IgD-negative memory B cell (primary cell): ENCODE measurements at regions not wholly inside any gene's neighbourhood (a gene's known extent, or its start where the extent isn't known, plus 50 kb on each side); places are given as distances from the start of the nearest gene placed in this dataset.

Experiments used
- H3K27ac Mint-ChIP-seq, 3 donors: one replicate each; pipeline ENCODE4 v1.8.0; 2020 to 2022; ENCODE audit warnings: mild to moderate bottlenecking in 3 of 3, mixed read lengths in 3 of 3, moderate library complexity in 1 of 3
- H3K27me3 Mint-ChIP-seq: one replicate; pipeline ENCODE4 v1.8.0; 2021; ENCODE audit warnings: mixed read lengths
- H3K36me3 Mint-ChIP-seq: one replicate; pipeline ENCODE4 v1.8.0; 2020; ENCODE audit warnings: mild to moderate bottlenecking, mixed read lengths
- H3K4me1 Mint-ChIP-seq, 3 donors: one replicate each; pipeline ENCODE4 v1.8.0; 2020 to 2022; ENCODE audit warnings: mixed read lengths in 3 of 3, mild to moderate bottlenecking in 1 of 3
- H3K4me3 Mint-ChIP-seq, 4 donors: one replicate each; pipeline ENCODE4 v1.8.0; 2020 to 2022; ENCODE audit warnings: mild to moderate bottlenecking in 4 of 4, mixed read lengths in 4 of 4, moderate library complexity in 3 of 4
- H3K9me3 Mint-ChIP-seq, 3 donors: one replicate each; pipeline ENCODE4 v1.8.0; 2020 to 2021; ENCODE audit warnings: mixed read lengths in 3 of 3, mild to moderate bottlenecking in 1 of 3

DNA sequence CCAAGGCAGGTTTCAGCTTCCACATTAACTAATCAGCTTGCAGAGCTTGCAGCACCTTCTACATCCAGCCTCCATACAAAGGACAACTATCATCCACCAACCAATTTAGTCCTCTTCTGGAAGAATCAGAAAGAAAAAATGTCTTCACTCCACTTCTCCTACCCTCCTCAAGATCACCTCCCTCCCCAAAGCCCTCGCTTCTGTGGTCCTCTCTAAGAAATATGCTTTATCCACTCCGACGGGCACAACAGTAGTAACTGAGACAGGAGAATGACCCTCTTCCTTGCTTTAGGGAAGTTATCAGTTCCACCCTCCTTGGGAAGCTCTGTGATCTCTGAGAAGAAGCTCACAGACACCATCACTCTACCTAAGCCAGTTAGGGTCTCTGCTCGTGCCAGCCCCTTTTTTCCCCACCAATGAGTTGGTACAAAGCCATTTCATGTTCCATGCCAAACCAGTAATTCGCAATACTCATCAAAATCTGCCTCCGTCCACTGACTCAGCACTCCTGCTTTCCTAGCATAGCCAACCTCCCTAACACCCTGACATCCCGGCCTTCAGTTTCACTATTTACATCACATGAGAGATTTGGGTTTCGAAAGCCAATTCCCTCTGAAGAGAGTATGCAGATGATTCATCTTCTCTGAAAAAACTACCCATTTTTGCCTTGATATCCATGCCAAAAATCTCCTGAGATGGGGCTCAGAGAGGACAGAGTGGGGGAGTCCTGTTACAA lies 114.1 kb upstream of the PKDCC start:
- no peak overlapping the region for H3K27ac Mint-ChIP-seq

DNA sequence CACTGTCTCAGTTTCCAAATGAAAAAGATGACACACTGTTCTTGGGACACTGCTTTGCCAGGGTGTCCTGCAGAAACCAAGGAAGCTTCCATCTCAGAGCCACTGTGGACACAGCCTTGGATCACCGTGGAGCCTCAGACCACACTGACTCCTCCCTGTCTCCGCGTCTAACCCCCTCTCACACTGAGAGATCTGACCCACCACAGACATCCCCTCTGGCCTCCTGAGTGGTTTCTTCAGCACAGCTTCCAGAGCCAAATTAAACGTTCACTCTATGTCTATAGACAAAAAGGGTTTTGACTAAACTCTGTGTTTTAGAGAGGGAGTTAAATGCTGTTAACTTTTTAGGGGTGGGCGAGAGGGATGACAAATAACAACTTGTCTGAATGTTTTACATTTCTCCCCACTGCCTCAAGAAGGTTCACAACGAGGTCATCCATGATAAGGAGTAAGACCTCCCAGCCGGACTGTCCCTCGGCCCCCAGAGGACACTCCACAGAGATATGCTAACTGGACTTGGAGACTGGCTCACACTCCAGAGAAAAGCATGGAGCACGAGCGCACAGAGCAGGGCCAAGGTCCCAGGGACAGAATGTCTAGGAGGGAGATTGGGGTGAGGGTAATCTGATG lies 113.4 kb upstream of the PKDCC start:
- Mint-ChIP-seq H3K27me3 (peaks cover 2% of the 10 kb centered on the region), H3K9me3 (no peaks in the 10 kb centered on the region), H3K27ac (no peak overlapping the region), H3K4me1 (no peaks in the 10 kb centered on the region), H3K36me3 (no peaks in the 10 kb centered on the region), H3K4me3 (no peak overlapping the region)

More for the DNA sequence above, 114.1 kb upstream of the PKDCC start:
- Mint-ChIP-seq H3K4me1 (no peaks in the 10 kb centered on the region), H3K27me3 (peaks cover 2% of the 10 kb centered on the region), H3K9me3 (no peaks in the 10 kb centered on the region), H3K36me3 (no peaks in the 10 kb centered on the region), H3K4me3 (no peak overlapping the region)

DNA sequence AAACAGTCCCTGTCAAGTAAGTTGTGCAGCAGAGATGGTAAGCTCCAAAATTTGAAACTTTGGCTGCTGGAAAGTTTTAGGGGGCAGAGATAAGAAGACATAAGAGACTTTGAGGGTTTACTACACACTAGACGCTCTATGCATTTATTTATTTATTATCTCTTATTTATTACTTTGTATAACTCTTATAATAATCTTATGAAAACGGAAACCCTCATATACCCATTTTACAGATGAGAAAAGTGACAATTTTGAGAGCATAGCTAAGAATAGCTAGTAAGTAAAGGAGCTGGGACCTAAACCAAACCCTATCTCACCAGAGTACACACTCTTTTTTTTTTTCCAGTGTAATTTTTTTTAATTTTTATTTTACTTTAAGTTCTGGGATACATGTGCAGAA lies 112.8 kb upstream of the PKDCC start:
- Mint-ChIP-seq H3K9me3 (no peaks in the 10 kb centered on the region), H3K27ac (no peak overlapping the region), H3K4me3 (no peak overlapping the region), H3K27me3 (peaks cover 3% of the 10 kb centered on the region), H3K36me3 (no peaks in the 10 kb centered on the region), H3K4me1 (no peaks in the 10 kb centered on the region)

DNA sequence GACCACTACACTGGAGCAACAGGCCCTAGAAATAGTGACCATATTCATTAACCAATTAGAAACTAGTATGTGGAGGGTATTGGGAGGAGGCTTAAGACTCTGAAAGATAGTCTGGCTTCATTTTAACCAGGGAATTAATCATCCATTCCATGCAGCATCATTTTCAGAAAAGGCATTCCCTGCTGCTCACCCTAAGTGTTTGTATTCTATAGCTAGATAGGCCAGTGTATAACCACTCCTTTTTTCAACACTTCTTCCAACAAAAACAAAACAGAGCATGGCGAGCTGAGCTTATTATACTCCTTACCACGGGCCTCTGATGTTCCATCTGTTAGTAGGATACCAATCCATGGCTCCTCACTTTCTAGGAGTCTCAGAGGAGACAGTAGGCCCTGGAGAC lies 112.0 kb upstream of the PKDCC start:
- Mint-ChIP-seq H3K27ac (no peak overlapping the region), H3K9me3 (no peaks in the 10 kb centered on the region), H3K4me3 (no peak overlapping the region), H3K4me1 (no peaks in the 10 kb centered on the region), H3K36me3 (no peaks in the 10 kb centered on the region), H3K27me3 (peaks cover 5% of the 10 kb centered on the region)

DNA sequence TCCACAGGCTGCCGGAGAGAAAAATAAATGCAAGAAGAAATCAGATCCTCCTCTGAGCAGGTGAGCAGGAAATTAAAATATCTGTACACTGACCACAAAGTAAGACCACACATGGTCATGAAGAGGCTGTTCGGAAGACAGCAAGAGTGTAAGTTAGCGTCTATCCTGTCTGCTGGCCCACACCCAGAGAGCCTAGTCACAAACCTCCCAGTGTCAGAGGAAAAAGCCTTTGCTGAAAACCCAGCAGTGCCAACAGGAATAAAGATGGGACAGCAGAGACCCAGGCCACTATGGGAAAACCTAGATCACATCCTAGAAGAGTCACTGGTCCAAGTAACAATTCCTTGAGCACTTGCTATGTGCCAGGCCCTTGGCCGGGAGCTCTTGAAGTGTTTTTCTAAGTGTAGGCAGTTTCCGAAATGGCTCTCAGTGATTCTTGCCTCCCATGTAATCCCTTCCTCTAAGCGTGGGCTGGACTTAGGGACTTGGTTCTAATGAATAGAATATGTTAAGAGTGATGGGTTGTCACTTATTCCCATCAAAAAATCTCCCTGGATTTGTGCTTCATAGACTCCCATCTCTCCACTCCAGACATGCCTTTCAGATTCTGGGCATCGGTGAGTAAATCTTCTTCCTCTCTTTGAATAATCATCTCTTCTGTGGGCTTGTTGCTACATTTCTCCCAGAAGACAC lies 110.9 kb upstream of the PKDCC start:
- H3K27ac Mint-ChIP-seq, result no peak overlapping the region
- no peaks in the 10 kb centered on the region for H3K36me3 Mint-ChIP-seq
- peaks cover 5% of the 10 kb centered on the region for H3K27me3 Mint-ChIP-seq
- H3K4me1 Mint-ChIP-seq, result no peaks in the 10 kb centered on the region
- no peaks in the 10 kb centered on the region for H3K9me3 Mint-ChIP-seq
- H3K4me3 Mint-ChIP-seq, result no peak overlapping the region

DNA sequence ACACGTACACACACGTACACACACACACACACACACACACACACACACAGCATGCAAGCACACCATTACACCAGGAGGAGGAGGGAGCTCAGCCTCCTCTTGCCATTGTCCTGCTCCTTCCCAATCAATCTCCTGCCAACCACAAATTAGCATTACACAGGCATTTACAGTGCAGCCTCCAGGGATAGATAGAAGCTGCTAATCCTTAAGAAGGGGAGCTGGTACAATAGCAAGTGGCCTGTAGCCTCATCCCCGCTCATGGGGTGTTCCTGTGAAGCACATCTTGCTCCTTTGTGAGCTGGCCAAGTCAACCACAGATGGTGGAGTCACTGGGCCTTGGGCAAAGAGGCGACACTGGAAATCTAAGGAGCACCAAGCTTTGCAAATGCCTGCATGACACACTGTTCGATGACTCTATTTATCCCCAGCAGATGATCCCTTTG lies 110.3 kb upstream of the PKDCC start:
- H3K4me1 Mint-ChIP-seq, result no peaks in the 10 kb centered on the region
- no peak overlapping the region for H3K27ac Mint-ChIP-seq
- no peak overlapping the region for H3K4me3 Mint-ChIP-seq

DNA sequence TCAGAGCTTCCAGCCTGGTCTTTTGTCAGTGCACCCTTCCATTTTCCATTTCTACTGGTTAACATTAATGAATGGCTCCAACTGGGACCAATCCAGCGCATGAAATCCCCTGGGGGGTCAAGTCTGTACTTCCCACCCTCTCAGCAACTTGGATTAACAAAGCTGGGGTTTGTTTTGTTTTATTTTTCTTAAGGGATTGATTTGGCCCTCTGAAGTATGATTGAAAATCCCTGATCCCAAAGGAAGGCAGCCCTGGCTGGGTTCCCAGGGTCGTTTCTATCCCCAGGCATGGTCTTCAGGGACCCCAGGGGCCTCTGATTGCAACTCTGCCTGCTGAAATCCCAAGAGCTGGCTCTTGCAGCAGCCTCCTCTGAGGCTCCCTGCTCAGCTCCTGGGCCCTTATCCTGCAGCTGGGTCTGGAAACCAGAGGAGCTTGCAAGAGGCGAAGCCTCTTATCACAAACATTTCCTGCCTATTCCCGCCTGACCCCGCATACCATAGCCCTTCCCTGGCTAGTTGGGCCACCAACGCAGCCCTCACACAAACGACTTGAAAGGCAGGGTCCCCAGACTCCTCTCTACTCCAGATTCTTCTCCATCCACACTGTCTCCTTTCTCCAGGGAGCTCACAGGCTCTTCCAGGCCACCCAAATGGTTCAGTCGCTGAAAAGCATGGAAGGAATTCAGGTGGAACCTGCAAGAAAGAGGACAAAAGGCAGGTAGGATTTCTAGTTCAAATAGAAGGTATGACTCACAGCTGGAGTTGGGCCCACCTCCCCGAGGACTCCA lies 109.7 kb upstream of the PKDCC start:
- Mint-ChIP-seq H3K27me3 (peaks cover 6% of the 10 kb centered on the region), H3K4me3 (no peak overlapping the region), H3K27ac (no peak overlapping the region), H3K9me3 (no peaks in the 10 kb centered on the region), H3K36me3 (no peaks in the 10 kb centered on the region), H3K4me1 (no peaks in the 10 kb centered on the region)

More for the DNA sequence above, 110.3 kb upstream of the PKDCC start:
- Mint-ChIP-seq H3K36me3 (no peaks in the 10 kb centered on the region), H3K27me3 (peaks cover 6% of the 10 kb centered on the region), H3K9me3 (no peaks in the 10 kb centered on the region)

DNA sequence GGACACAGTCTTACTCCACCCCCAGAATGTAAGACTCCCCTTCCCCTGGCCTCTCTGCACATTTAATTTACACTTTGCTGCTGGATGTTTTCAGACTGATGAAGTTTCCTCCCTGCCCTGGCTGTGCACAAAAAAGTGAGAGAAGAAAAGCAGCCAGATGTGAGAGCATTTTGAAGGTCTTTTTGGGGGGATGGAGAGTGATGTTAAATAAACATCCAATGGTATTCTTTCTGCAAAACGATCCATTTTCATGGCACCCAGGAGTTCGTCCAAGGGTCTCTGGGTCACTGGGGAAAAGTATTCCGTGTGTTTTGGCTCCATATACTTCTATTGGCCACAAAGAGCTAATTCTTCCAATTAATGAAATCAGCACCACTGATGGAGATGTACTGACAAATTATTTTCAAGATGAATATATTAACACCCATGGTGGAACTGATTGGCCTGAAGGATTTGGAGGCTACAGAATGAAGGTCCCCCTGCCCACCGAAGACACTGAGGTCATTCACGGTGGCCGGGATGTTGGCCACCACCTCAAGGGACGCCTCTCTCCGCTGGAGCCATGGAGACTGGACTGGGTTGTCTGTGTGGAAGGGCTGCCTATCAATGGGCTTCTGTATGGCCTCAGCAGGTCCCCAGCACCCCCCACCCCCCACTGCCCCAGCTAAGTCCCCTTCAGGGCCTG lies 107.6 kb upstream of the PKDCC start:
- Mint-ChIP-seq H3K27ac (no peak overlapping the region), H3K36me3 (no peaks in the 10 kb centered on the region), H3K9me3 (peaks cover 0 to under 1% (median 0%) of the 10 kb centered on the region in 3 donors), H3K4me1 (no peaks in the 10 kb centered on the region), H3K4me3 (no peak overlapping the region), H3K27me3 (peaks cover 13% of the 10 kb centered on the region)

DNA sequence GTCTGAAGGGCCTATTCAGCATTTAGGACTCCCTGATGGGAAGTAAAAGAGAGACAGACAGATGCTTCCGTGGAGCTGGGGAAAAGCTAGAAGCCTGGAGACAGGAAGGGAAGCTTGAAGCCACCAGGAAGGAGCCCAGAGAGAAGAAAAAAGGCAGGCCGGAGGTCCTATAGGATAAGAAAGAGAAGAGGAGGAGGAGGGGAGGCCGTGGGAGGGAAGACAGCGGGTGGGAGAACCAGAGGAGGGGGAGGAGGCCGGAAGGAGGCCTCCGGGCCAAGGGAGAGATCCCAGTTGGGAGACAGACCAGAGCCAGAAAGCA lies 107.1 kb upstream of the PKDCC start:
- Mint-ChIP-seq H3K4me3 (no peak overlapping the region), H3K36me3 (no peaks in the 10 kb centered on the region), H3K4me1 (no peaks in the 10 kb centered on the region), H3K27me3 (peaks cover 15% of the 10 kb centered on the region), H3K9me3 (peaks cover 0 to 2% (median 0%) of the 10 kb centered on the region in 3 donors), H3K27ac (no peak overlapping the region)

DNA sequence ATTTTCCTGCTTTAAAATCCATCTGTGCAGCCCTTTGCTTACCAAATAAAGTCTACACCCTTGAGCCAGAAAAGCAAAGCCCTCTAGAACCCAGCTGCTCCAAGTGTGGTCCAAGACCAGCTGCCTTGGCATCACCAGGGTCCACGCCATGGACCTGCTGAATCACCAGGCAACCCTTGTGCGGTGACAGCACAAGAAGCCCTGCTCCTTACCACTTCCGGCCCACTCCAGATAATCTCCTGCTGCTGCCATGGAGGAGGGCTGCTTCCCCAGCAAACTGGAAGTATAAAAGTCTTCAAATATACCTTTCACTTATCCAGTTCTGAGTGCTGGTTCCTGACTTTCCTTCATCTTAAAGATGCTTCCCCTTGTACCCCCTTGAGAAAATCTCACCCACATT lies 106.0 kb upstream of the PKDCC start:
- peaks cover 0 to 2% (median 0%) of the 10 kb centered on the region in 3 donors for H3K9me3 Mint-ChIP-seq
- H3K27ac Mint-ChIP-seq, result peak overlapping the region in 1 of 3 donors; percentile 13
- peaks cover 17% of the 10 kb centered on the region for H3K27me3 Mint-ChIP-seq
- H3K4me1 Mint-ChIP-seq, result no peaks in the 10 kb centered on the region
- H3K36me3 Mint-ChIP-seq, result no peaks in the 10 kb centered on the region
- no peak overlapping the region for H3K4me3 Mint-ChIP-seq

DNA sequence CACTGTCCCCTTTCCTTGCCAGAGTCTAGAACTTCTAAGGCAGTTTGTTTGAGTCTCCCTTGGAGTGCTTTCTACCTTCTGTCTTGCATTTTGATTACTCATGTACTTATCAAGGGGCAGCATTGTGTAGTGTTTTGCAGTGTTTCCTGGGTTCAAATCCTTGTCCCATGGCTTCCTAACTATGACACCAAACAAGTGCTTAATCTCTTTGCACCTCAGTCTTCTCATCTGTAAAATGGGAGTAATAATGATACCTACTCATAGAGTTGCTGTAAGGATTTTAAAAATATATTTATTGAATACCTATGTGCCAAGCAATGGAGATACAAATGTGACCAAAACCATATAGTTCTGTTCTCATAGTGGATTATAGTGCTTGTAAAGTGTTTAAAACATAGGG lies 105.5 kb upstream of the PKDCC start:
- Mint-ChIP-seq H3K4me3 (no peak overlapping the region), H3K27me3 (peaks cover 17% of the 10 kb centered on the region), H3K4me1 (no peaks in the 10 kb centered on the region), H3K36me3 (no peaks in the 10 kb centered on the region), H3K9me3 (peaks cover 0 to 2% (median 0%) of the 10 kb centered on the region in 3 donors), H3K27ac (peak overlapping the region in 1 of 3 donors; percentile 13)

DNA sequence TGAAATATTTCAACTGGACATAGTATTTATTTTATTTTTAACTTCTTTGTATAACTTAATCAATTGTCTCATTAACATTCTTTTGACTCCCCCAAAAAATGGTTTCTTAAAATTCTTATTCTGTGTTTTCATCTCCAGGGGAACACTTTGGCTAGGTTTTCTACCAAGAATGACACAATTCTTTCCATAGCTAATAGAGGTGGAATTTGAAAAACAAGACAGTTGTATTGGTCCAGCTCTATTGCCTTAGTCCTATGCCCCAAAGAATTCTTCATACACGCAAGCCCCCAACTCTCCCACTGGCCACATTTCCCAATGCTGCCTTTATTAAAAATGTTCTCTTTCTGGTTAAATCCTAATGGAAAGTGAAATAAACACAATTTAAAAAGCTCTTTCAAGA lies 104.7 kb upstream of the PKDCC start:
- Mint-ChIP-seq H3K4me3 (no peak overlapping the region), H3K36me3 (peaks cover 1% of the 10 kb centered on the region), H3K27me3 (peaks cover 21% of the 10 kb centered on the region)

DNA sequence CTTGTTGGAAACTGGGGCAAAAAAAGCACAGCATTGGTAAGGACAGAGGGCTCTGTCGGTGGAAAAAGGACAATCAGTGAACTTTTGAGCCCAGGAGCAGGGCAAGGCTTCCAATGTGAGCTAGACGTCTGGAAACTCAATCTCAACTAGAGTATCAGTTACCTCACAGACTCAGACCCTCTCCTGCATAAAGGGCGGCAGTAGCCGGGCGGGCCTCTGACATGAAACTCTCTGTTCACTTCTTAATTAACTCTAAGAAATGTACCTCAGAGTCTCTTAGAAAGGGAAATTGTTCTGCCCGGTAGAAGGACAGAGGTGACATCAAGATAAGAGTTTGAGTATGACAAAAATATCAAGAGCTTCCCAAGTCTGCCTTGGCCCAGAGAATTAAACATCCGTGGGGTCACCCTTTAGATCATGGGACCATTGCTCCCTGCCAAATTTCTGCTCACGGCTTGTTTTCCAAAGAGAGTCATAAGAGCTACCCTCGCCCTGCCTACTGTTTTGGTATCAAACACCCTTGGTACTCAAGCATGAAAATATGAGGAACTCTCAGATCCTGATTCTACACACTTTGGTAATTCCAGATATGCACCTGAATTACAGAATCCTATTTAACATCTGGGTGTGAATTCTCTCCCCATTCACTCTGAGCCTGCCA lies 103.5 kb upstream of the PKDCC start:
- no peaks in the 10 kb centered on the region for H3K4me1 Mint-ChIP-seq
- H3K4me3 Mint-ChIP-seq, result no peak overlapping the region
- H3K27ac Mint-ChIP-seq, result no peak overlapping the region
- peaks cover 21% of the 10 kb centered on the region for H3K27me3 Mint-ChIP-seq
- peaks cover 1% of the 10 kb centered on the region for H3K36me3 Mint-ChIP-seq
- peaks cover 0 to 2% (median 0%) of the 10 kb centered on the region in 3 donors for H3K9me3 Mint-ChIP-seq

More for the DNA sequence above, 104.7 kb upstream of the PKDCC start:
- H3K9me3 Mint-ChIP-seq, result peaks cover 0 to 2% (median 0%) of the 10 kb centered on the region in 3 donors
- no peak overlapping the region for H3K27ac Mint-ChIP-seq
- no peaks in the 10 kb centered on the region for H3K4me1 Mint-ChIP-seq
